Activated naive CD4-positive, alpha-beta T cell (primary cell): ENCODE measurements at regions not wholly inside any gene's neighbourhood (a gene's known extent, or its start where the extent isn't known, plus 50 kb on each side); places are given as distances from the start of the nearest gene placed in this dataset.
"Not testable (repeated sequence)": the region's sequence is repeated elsewhere in the genome, so short reads cannot be mapped to it uniquely, and the experiment has no call there.

ENCODE experiments used
- DNase-seq, 4 experiments: peaks; one replicate each; lab custom pipeline; 2025; lab: John Stamatoyannopoulos, UW

GRCh38 chr10:33476757-33477273 is 142.3 kb upstream of the NRP1 start:
- DNase-seq, result no peak

GRCh38 chr10:33473688-33474087 is 139.2 kb upstream of the NRP1 start:
- DNase-seq, result no peak

- not testable (repeated sequence) for DNase-seq
These were observed 133.5 kb upstream of the NRP1 start for GRCh38 chr10:33468006-33468405.

- DNase-seq, result no peak
These were observed 131.3 kb upstream of the NRP1 start for GRCh38 chr10:33465747-33466146.

- no peak for DNase-seq
These were observed 128.5 kb upstream of the NRP1 start for GRCh38 chr10:33463011-33463410.

- no peak for DNase-seq
These were observed 126.8 kb upstream of the NRP1 start for GRCh38 chr10:33461295-33461640.

- DNase-seq, result no peak
These were observed 126.2 kb upstream of the NRP1 start for GRCh38 chr10:33460505-33461294.

GRCh38 chr10:33459602-33460001 is 125.1 kb upstream of the NRP1 start:
- DNase-seq, result no peak

GRCh38 chr10:33455029-33455428 is 120.6 kb upstream of the NRP1 start:
- DNase-seq, result no peak

GRCh38 chr10:33454554-33454953 is 120.1 kb upstream of the NRP1 start:
- no peak for DNase-seq

- no peak for DNase-seq
These were observed 118.9 kb upstream of the NRP1 start for GRCh38 chr10:33453081-33454025.

- no peak for DNase-seq
These were observed 114.1 kb upstream of the NRP1 start for GRCh38 chr10:33448421-33449140.

GRCh38 chr10:33441561-33441960 is 107.1 kb upstream of the NRP1 start:
- no peak for DNase-seq

- no peak for DNase-seq
These were observed 100.5 kb upstream of the NRP1 start for GRCh38 chr10:33434933-33435332.

- DNase-seq, result no peak
These were observed 94.2 kb upstream of the NRP1 start for GRCh38 chr10:33428682-33429081.

- DNase-seq, result no peak
These were observed 88.7 kb upstream of the NRP1 start for GRCh38 chr10:33423154-33423529.

- no peak for DNase-seq
These were observed 88.1 kb upstream of the NRP1 start for GRCh38 chr10:33422471-33423153.

GRCh38 chr10:33421789-33422462 is 87.5 kb upstream of the NRP1 start:
- DNase-seq, result no peak

- no peak for DNase-seq
These were observed 84.8 kb upstream of the NRP1 start for GRCh38 chr10:33419311-33419710.

GRCh38 chr10:33418301-33418700 is 83.8 kb upstream of the NRP1 start:
- no peak for DNase-seq

GRCh38 chr10:33416691-33417090 is 82.2 kb upstream of the NRP1 start:
- no peak for DNase-seq
